Kidney (tissue), 13 donors: ENCODE measurements at regions not wholly inside any gene's neighbourhood (a gene's known extent, or its start where the extent isn't known, plus 50 kb on each side); places are given as distances from the start of the nearest gene placed in this dataset.

Experiments
- DNase-seq, 5 donors: peaks; one replicate each; pipeline ENCODE4 v3.0.0-alpha.2; 2013 to 2020
- FAIRE-seq: peaks from 2 replicates; lab custom pipeline; 2012; peaks lifted over from hg19 to GRCh38; lab: Jason Lieb, UNC
- H3K27ac ChIP-seq, 2 donors: one replicate each; pipeline ENCODE4 v1.7.0; 2013; ENCODE audit warnings: low read depth in 2 of 2, low read length in 2 of 2, inconsistent platforms in 1 of 2
- H3K27me3 ChIP-seq: one replicate; pipeline ENCODE4 v1.7.1; 2013; ENCODE audit warnings: low read length, inconsistent platforms; ENCODE audit not compliant: control insufficient read depth, insufficient read depth
- H3K36me3 ChIP-seq, 3 donors: one replicate each; pipeline versions ENCODE4 v1.7.0 to v1.7.1; 2013; ENCODE audit warnings: low read length in 3 of 3, control low read depth in 1 of 3, inconsistent platforms in 1 of 3; ENCODE audit not compliant: insufficient read depth in 3 of 3, control insufficient read depth in 2 of 3
- H3K4me1 ChIP-seq, 3 donors: one replicate each; pipeline versions ENCODE4 v1.7.0 to v1.7.1; 2013; ENCODE audit warnings: low read length in 3 of 3, inconsistent platforms in 1 of 3, low read depth in 1 of 3; ENCODE audit not compliant: control insufficient read depth in 2 of 3, insufficient read depth in 2 of 3
- H3K4me3 ChIP-seq, 3 donors: one replicate each; pipeline versions ENCODE4 v1.7.0 to v1.8.1; 2013; ENCODE audit warnings: low read length in 3 of 3, control low read depth in 1 of 3, inconsistent platforms in 1 of 3
- H3K9ac ChIP-seq, 3 donors: one replicate each; pipeline versions ENCODE4 v1.7.0 to v1.7.1; 2013; ENCODE audit warnings: low read length in 3 of 3, control low read depth in 1 of 3, inconsistent platforms in 1 of 3
- H3K9me3 ChIP-seq, 3 donors: one replicate each; pipeline versions ENCODE4 v1.7.0 to v1.7.1; 2013; ENCODE audit warnings: low read length in 3 of 3, control low read depth in 1 of 3, inconsistent platforms in 1 of 3; ENCODE audit not compliant: control insufficient read depth in 2 of 3, insufficient read depth in 1 of 3
- CTCF ChIP-seq: IDR thresholded peaks from 3 replicates; pipeline ENCODE4 v1.5.1; 2012; ENCODE audit warnings: mild to moderate bottlenecking, moderate library complexity, borderline replicate concordance; ENCODE audit not compliant: insufficient read depth; ENCODE audit errors: extremely low read depth
- intact Hi-C: fragments of 100-400 bp; cut with DNase I; formaldehyde crosslinking; loops from one replicate; pipeline ENCODE4 v1.11.1; 2022
- donor health status: control.
- donor health status: control.
- donor health status: control.
- donor health status: control.
- donor health status: control.
- donor health status: DM: yes; HTN: yes; CAD: no.
- donor health status: Normal renal cell carcinoma (clear cell type).

- Histone ChIP-seq H3K36me3 (no peaks in the 10 kb centered on the region), H3K27ac (no peak overlapping the region), H3K9ac (no peak overlapping the region), H3K4me1 (no peaks in the 10 kb centered on the region), H3K27me3 (no peaks in the 10 kb centered on the region), H3K9me3 (no peaks in the 10 kb centered on the region), H3K4me3 (no peak overlapping the region)
- DNase-seq (no peak), FAIRE-seq (no peak)
- TF ChIP-seq CTCF: no peak
- intact Hi-C loops: no loop called here
These were observed 478.6 kb downstream of the SHQ1 start for GRCh38 chr3:72369681-72370080.

GRCh38 chr3:72368331-72368975 lies 479.8 kb downstream of the SHQ1 start:
- Histone ChIP-seq H3K9me3 (no peaks in the 10 kb centered on the region), H3K4me3 (no peak overlapping the region), H3K27ac (no peak overlapping the region), H3K9ac (no peak overlapping the region), H3K27me3 (no peaks in the 10 kb centered on the region), H3K36me3 (no peaks in the 10 kb centered on the region), H3K4me1 (no peaks in the 10 kb centered on the region)
- FAIRE-seq (no peak), DNase-seq (no peak)
- intact Hi-C loops: no loop called here
- TF ChIP-seq CTCF: no peak

- DNase-seq (no peak), FAIRE-seq (no peak)
- no peak overlapping the region for H3K4me3 ChIP-seq
- H3K36me3 ChIP-seq: no peaks in the 10 kb centered on the region
- H3K4me1 ChIP-seq: no peaks in the 10 kb centered on the region
- H3K27ac ChIP-seq: no peak overlapping the region
- intact Hi-C loops: no loop called here
- no peak for TF ChIP-seq CTCF
- no peak overlapping the region for H3K9ac ChIP-seq
- H3K27me3 ChIP-seq: no peaks in the 10 kb centered on the region
- no peaks in the 10 kb centered on the region for H3K9me3 ChIP-seq
These were observed 486.3 kb downstream of the SHQ1 start for GRCh38 chr3:72361990-72362389.

GRCh38 chr3:72359743-72360142 lies 488.5 kb downstream of the SHQ1 start:
- no peaks in the 10 kb centered on the region for H3K4me1 ChIP-seq
- intact Hi-C loops: no loop called here
- FAIRE-seq: no peak

More at GRCh38 chr3:72359743-72360142, 488.5 kb downstream of the SHQ1 start:
- no peaks in the 10 kb centered on the region for H3K36me3 ChIP-seq
- H3K4me3 ChIP-seq: no peak overlapping the region
- no peak for DNase-seq
- TF ChIP-seq CTCF: no peak
- H3K9me3 ChIP-seq: no peaks in the 10 kb centered on the region
- H3K27ac ChIP-seq: no peak overlapping the region
- no peaks in the 10 kb centered on the region for H3K27me3 ChIP-seq
- no peak overlapping the region for H3K9ac ChIP-seq
